ENCODE measurements at regions not wholly inside any gene's neighbourhood (a gene's known extent, or its start where the extent isn't known, plus 50 kb on each side); places are given as distances from the start of the nearest gene placed in this dataset.
A peak's percentile ranks its signal among the peaks of the same experiment; 100 is the strongest.

- TF ChIP-seq ZBTB5 (IDR thresholded peaks at IDR 0.05) (no peak), ETV6 (IDR thresholded peaks at IDR 0.05; ENCODE audit: borderline replicate concordance in 1 of 2, low read depth in 2 of 2, low read length in 1 of 2) (peak; percentile 89 to 98; a peak in 3 of 4 replicates), ETV6 (CRISPR knock-in tag; IDR thresholded peaks at IDR 0.05; ENCODE audit: borderline replicate concordance) (no peak), SRF (CRISPR knock-in tag; IDR thresholded peaks at IDR 0.05) (no peak), ZBTB26 (CRISPR knock-in tag; IDR thresholded peaks at IDR 0.05) (no peak), BMI1 (IDR thresholded peaks at IDR 0.05; ENCODE audit: low read length) (no peak), BACH1 (tag; IDR thresholded peaks at IDR 0.05) (peak; percentile 34; the same call in 1 of the 2 replicates), SIX5 (IDR thresholded peaks at IDR 0.05; ENCODE audit: borderline replicate concordance in 1 of 2, insufficient read depth in 1 of 2, low read depth in 1 of 2, low read length in 2 of 2) (no peak), PRDM10 (IDR thresholded peaks at IDR 0.05; ENCODE audit: partially characterized antibody) (peak; percentile 34), MEF2D (tag; conservative IDR thresholded peaks at IDR 0.05; ENCODE audit: low read depth) (peak; percentile 70; the same call in 1 of the 2 replicates), NFXL1 (CRISPR knock-in tag; IDR thresholded peaks at IDR 0.05) (no peak), TCFL5 (CRISPR knock-in tag; conservative IDR thresholded peaks at IDR 0.05) (peak; percentile 66), MAZ (CRISPR knock-in tag; conservative IDR thresholded peaks at IDR 0.05 in 1 of 2, IDR thresholded peaks at IDR 0.05 in 1 of 2) (peak; percentile 11 to 44; a peak in 3 of 4 replicates), ZBTB7A (IDR thresholded peaks at IDR 0.05; ENCODE audit: borderline replicate concordance, control insufficient read depth, low read depth, low read length) (no peak), KDM1A (IDR thresholded peaks at IDR 0.05) (peak; percentile 98 to 99), ELF2 (CRISPR knock-in tag; IDR thresholded peaks at IDR 0.05) (no peak), NFE2 (IDR thresholded peaks at IDR 0.05; ENCODE audit: low read depth) (peak; percentile 42; the same call in 1 of the 2 replicates), ZNF79 (CRISPR knock-in tag; IDR thresholded peaks at IDR 0.05; ENCODE audit: low read depth) (no peak), ADNP (tag; IDR thresholded peaks at IDR 0.05) (peak; percentile 53; the same call in 1 of the 2 replicates), CBFA2T2 (conservative IDR thresholded peaks at IDR 0.05) (peak; percentile 99), CBFA2T3 (IDR thresholded peaks at IDR 0.05) (peak; percentile 100)
These were observed 66.7 kb downstream of the HHEX start (continued) for GRCh38 chr10:92756201-92757065.

Measured in K562 (cell line).